ENCODE measurements at regions not wholly inside any gene's neighbourhood (a gene's known extent, or its start where the extent isn't known, plus 50 kb on each side); places are given as distances from the start of the nearest gene placed in this dataset.

- no peak for TF ChIP-seq CTCF (IDR thresholded peaks at IDR 0.05)
- TF ChIP-seq POLR2A (IDR thresholded peaks at IDR 0.05): no peak
- no peak for TF ChIP-seq EP300 (IDR thresholded peaks at IDR 0.05)
Measured at GRCh38 chr16:10309271-10309932, 76.5 kb upstream of the ATF7IP2 start.

Measured in tibial nerve (tissue), 4 donors.